ENCODE measurements at regions not wholly inside any gene's neighbourhood (a gene's known extent, or its start where the extent isn't known, plus 50 kb on each side); places are given as distances from the start of the nearest gene placed in this dataset.

GRCh38 chr7:25739143-25739542 lies 412.9 kb upstream of the NFE2L3 start:
- TF ChIP-seq YY1 (IDR thresholded peaks at IDR 0.05; ENCODE audit: insufficient read depth, insufficient read length) (no peak), ZNF274 (IDR thresholded peaks at IDR 0.05; ENCODE audit: low read depth, low read length) (no peak)

All from NT2/D1 (cell line).